NCI-H2196 (cell line): ENCODE measurements at regions not wholly inside any gene's neighbourhood (a gene's known extent, or its start where the extent isn't known, plus 50 kb on each side); places are given as distances from the start of the nearest gene placed in this dataset.
A peak's percentile ranks its signal among the peaks of the same experiment; 100 is the strongest.

Experiments used
- DNase-seq: peaks from one replicate; lab custom pipeline; 2025; ENCODE audit not compliant: unreplicated experiment; lab: John Stamatoyannopoulos, UW

DNA sequence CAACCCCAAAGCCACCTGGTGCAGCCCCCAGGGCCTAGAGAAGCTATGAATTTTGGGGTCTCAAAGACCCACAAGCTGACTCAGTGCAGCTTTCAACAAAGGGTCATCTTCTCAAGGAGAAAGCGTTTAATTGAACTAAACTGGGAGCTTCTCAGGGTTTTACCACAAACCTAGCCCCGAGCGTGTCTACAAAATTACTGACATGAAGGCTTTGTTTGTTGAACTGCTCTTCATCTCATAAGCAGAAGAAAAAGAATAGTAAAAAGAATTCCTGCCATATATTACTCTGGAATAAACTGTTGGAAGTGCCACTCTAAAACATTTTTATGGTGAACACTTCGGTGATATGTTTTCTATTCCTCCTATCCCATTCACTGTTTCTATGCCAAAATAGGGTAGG lies 50.8 kb upstream of the INCENP start:
- DNase-seq, result no peak

DNA sequence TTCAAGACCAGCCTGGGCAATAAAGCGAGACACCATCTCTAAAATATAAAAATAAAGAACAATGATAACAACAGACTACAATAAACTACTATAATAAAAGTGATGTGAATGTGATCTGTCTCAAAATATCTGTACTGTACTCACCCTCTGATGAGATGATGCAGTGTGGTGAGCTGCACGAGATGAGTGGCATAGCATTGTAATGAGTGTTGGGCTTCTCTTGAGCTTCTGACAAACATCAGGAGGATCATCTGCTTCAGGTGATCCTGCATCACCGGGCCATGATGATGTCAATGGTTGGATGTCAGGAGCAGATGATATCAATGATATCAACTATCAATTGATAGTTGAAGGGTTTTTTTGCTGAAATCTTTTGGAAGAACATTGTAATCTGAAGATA lies 52.4 kb upstream of the INCENP start:
- no peak for DNase-seq

DNA sequence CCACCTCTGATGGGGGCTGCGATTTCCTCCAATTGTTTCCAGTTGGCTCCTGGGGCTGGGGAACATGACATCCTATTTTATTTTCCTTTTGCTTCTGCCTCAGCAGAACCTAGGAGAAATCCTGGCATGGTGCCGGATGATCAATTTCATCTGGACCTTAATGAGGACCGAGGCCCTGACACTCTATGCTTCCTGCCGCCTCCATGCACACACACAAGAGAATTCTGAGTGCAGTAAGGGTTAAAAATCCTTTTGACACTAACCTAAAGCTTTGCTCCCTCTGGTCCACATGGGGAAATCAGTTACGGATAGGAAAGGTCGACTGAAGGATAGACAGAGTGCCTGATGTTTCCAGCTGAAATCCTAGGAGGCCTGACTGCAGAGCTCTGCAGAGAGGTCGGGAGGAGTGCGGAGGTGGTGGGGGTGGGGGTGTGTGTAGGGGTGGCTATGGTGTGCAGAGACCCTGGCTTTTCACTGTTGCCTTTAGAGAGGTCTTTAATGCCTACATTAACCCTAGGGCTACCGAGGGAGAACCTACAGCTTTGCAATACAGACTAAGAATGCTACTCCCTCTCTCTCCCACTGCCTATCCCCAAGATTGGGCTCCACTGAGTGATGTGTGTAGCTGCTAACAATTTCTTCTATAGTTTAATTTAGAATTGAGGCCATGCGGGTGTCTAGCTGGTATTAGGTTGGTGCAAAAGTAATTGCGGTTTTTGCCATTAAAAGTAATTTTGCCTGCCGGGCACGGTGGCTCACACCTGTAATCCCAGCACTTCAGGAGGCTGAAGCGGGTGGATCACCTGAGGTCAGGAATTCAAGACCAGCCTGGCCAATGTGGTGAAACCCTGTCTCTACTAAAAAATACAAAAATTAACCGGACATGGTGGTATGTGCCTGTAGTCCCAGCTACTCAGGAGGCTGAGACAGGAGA lies 53.6 kb upstream of the INCENP start:
- no peak for DNase-seq

DNA sequence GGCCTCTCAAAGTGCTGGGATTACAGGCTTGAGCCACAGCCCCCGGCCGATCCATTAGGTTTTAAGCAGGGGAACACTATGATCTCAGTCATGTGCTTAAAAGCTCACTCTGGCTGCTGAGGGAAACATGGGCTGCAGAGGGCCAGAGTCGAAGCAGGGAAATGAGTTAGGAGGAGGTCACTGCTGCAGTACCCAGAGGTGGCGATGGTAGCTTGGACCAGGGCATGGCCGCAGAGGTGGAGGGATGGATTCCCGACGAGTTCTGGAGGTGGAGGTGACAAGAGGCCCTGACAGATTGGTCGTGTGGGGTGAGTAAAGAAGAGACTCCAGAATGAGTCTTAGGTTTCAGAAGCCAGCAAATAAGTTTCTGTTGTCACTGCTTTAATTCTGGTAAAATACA lies 54.4 kb upstream of the INCENP start:
- DNase-seq, result no peak

DNA sequence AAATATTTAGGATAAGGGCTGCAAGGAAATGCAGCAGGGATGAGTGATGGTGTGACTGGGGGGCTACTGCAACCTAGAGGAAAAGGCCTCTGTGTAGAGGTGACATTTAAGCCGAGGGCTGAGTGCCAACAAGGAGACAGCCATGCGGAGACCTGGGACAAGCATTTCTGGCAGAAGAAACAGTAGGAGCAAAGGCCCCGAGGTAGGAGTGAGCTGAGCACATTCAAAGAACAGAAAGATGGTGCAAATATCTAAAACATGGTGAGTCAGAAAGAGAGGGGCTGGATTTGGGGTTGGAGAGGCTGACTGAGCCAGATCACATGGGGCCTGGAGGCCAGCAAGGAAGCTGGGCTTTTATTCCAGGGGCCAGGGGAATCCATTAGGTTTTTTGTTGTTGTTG lies 55.1 kb upstream of the INCENP start:
- DNase-seq, result no peak

DNA sequence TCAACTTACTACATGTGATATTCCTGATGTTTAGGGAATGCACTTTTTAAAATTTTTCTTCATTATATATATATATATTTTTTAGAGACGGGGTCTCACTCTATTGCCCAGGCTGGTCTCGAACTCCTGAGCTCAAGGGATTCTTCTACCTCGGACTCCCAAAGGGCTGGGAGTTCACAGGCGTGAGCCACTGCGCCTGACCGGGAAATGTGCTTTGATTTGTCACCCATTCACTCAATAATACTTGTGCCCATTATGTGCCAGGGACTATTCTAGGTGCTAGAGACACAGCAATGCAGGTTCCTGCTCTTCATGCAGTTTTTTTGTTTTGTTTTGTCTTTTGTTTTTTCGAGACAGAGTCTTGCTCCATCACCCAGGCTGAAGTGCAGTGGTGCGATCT lies 56.1 kb upstream of the INCENP start:
- DNase-seq, result no peak

DNA sequence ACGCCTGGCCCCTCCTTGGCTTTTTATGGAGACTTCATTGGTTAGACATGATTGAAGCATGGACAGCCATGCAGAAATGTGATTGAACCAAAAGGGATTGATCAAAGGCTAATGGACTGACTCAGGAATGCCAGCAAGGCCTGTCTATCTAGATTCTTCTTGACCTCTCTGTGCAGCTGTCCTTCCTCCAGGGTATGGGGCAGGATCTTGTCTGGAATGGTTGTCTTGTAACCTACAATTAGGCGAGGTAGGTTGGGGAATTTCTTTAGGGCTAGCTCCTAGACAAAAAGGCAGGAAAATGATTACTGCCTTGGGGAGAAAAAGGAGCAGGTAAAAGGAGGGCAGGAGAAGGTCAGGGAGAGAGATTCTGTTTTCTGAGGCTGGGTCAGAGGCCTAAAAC lies 59.6 kb upstream of the INCENP start:
- DNase-seq, result no peak

DNA sequence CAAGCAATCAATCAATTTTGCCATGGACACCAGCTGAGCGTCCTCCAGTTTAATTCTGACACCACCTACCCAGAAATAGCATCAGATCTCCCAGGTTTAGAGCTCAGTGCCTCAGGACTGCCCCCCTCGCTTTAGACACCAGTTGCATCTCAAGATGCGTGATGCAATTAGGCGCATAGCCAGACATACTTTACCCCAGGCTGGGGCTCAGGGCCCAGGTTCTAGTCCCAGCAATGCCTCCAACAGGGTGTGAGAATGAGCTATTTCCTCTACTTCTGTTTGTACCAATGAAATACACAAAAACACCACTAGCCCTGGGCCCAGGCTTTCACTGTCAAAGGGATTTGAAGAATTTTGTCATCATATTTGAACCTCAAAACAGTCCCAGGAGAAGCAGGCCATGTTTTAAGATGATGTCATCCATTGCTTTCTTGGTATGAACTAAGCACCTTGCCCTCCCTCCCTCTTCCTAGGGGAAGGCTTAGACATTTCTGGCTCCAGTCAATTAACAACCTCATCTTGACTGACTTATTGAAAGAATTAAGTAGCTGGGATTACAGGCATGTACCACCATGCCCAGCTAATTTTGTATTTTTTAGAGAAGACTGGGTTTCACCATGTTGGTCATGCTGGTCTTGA lies 61.5 kb upstream of the INCENP start:
- no peak for DNase-seq

DNA sequence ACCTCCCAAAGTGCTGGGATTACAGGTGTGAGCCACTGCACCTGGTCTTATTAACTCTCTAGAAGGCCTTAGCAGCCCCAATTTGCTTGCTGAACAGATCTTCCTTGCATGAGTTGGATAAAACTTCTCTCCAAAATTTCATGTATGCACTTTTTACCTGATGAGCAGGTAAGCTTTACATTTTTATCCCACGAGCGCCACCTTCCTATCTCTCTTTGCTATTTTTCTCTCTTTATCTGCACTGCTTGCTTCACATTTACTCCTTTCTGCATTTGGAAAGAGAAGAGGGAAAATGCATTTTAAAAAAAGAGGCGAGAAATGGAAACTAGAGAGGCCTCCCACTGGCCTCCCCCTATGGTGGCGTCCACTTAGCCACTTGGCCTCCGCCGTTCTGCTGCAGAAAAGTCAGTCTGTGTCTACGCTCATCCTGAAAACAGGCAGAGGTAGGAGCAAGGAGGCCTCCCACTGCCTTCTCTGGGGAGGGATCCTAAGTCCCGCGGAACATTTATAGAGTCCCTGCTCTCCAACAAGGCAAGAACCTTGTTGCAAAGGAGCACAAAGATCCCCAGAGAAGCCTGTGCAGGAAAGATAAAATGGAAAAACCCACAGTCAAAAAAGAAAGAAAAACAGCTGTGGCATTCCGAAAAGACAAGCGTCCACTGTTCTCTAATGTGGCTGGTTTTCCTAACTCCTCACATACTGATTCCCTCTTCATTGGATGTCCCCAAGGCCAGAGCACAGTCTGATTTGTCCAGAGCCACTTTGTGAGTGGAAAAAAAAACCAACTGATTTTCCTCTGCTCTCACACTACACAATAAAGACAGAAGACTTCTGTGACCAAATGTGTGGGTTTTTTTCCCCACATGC lies 62.2 kb upstream of the INCENP start:
- no peak for DNase-seq

DNA sequence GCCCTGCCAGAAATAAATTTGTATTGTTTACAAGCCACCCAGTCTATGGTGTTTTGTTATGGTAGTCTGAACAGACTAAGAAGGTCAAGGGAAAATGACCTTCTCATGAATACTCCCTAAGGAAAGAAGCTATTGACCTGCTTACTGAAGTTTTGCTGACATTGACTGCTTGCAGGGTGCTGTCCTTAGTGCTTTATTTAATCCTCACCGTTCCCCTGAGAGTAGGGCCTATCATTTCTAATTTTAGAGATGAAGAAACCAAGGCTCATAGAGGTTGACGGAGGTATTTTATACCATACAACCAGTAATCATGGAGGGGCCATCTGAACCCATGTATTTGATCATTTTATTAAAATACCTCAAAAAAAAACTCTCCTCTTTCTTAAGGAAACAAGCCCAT lies 66.7 kb upstream of the INCENP start:
- no peak for DNase-seq

DNA sequence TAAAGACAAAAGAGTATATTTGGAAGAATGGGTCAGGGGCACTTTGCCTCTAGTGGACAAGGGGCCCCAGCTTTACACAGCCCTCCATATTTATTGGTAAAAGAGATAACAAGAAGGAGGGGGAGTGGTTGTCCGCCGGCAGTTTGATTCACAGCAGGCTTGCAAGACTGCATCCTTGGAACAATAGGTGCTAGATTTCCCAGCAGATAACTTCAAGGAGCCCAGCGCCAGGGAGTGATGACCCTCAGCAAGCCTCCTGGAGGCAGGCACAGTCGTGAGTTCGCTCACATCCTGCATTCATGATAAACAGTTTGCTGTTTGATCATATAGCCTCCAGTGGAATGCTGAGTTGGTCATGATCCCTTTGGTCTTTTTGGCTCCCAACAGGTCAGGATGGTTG lies 67.8 kb upstream of the INCENP start:
- no peak for DNase-seq

DNA sequence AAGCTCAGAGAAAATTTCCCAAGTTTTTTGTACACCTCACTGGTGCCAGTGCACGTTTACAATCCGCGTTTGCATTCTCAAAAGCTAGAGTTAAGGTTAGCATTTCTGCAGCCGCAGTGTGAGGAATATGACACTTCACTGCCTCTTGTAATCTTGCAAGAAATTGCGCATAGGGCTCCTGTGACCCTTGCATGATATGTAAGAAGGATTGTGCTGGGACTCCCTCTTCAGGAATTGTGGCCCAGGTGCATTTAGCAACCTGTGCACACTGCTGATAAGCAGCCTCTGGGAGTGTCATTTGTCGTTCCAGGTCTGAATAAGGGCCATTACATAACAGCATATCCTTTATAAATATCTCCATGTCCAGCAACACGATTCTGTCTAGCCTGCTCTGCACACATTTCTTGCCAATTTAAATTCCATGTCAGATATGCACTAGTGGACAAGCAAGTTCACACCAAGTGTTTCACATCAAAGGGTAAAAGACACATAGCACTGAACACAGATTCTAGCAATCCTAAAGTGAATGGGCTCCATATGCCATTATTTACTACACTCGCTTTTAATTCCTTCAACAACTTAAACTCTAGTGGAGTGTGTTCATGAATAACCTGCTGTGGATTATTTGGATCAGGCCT lies 69.2 kb upstream of the INCENP start:
- DNase-seq, result peak; percentile 19

DNA sequence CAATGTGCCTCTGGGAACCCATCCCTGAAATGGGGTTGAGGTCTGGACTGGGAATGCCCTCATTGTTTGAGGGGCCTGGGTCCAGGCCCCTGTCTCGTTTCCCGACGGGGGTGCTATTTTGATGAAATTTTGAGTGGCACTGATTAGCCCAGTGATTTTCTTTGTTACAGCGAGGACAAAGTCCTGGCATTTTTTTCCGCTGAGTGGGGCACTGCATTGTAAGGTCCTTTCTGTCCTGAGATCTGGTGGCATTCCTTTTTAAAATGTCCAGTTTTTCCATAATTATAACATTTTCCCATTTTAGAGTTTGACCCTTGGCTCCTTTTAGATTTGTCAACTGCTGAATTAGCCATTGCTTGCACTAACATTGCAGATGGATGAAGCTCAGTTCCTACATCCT lies 69.7 kb upstream of the INCENP start:
- no peak for DNase-seq

DNA sequence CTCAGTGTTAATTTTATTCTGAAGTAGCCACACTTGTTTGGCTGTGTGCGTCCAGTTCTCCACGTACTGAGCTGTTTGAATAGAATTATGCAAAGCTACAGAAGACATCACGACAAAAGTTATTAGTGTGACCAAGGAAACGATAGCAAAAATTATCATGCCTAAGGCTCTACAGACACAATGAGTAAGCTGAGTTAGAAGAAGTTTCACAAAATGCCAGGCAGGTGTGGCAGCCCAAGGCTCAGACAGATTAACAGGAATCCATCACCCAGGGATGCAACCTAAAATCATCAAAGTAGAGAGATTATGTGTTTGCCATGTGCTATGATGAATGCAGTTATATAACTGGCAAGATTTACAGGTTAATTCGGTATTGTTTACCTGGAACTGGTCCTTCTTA lies 73.1 kb upstream of the INCENP start:
- DNase-seq, result no peak

DNA sequence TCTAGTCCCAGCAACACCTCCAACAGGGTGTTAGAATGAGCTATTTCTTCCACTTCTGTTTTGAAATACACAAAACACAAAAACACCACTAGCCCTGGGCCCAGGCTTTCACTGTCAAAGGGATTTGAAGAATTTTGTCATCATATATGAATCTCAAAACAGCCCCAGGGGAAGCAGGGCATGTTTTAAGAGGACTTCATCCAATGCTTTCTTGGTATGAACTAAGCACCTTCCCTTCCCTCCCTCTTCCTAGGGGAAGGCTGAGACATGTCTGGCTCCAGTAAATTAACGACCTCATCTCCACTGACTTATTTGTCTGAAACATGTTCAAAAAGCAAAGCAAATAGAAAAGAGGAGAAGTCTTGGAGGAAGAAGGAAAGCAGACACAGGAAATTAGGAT lies 75.7 kb upstream of the INCENP start:
- no peak for DNase-seq

DNA sequence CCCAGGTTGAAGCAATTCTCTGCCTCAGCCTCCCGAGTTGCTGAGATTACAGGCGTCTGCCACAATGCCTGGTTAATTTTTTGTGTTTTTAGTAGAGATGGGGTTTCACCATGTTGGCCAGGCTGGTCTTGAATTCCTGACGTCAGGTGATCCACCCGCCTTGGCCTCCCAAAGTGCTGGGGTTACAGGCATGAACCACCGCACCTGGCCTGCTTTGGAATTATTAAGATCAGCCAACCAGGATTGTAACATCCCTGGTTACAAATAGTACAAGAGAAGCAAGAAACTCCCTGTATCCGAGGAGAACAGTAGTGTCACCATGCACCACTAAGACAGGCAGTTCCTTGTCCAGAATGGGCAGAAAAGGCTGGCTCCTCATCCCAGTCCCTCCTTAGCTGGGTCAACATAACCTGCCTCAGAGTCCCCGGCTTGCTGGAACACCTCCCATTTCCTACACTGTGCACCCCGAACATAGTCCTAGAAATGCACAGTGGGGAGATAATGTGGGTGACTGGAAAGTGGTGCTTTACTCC lies 77.2 kb upstream of the INCENP start:
- no peak for DNase-seq

DNA sequence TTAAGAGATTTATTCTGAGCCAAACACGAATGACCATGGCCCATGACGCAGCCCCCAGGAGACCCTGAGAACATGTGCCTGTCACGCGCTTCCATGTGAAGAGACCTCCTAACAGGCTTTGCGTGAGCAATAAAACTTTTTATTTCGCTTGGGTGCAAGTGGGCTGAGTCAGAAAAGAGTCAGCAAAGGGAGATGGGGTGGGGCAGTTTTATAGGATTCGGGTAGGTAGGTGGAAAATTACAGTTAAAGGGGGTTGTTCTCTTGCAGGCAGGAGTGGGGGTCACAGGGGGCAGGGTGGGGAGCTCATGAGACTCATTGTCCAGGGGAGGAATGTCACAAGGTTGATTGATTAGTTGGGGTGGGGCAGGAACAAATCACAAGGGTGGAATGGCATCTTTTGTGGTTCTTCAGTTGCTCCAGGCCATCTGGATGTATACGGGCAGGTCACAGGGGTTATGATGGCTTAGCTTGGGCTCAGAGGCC lies 77.2 kb upstream of the FTH1 start:
- no peak for DNase-seq

DNA sequence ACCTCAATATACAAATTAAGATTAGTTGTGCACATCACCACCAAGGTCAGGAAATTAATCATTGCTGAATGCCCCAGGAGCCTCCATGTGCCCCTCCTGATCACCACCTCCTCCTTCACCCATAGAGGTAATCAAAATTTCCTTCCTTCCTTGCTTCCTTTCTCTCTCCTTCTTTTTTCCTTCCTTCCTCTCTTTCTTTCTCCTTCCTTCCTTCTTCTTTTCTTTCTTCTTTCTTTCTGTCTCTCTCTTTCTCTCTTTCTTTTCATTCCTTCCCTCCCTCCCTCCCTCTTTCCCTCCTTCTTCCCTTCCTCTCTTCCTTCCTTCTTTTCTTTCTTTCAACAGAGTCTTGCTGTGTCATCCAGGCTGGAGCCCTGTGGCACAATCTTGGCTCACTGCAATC lies 67.9 kb upstream of the FTH1 start:
- DNase-seq, result no peak

DNA sequence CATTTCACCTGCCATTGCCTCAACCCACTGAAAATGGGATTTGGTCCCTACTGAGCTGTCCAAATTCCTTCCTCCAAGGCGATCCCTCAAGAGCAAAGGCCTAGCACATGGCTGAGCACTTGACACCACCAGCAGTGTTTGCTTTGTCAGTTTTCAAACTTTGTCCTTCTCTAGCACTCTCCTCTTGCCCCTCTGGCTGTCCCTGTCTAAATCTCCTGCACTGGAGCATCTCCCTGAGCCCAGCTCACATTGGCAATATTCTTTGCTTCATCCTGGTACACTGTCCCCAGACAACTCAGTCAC lies 66.6 kb upstream of the FTH1 start:
- no peak for DNase-seq

DNA sequence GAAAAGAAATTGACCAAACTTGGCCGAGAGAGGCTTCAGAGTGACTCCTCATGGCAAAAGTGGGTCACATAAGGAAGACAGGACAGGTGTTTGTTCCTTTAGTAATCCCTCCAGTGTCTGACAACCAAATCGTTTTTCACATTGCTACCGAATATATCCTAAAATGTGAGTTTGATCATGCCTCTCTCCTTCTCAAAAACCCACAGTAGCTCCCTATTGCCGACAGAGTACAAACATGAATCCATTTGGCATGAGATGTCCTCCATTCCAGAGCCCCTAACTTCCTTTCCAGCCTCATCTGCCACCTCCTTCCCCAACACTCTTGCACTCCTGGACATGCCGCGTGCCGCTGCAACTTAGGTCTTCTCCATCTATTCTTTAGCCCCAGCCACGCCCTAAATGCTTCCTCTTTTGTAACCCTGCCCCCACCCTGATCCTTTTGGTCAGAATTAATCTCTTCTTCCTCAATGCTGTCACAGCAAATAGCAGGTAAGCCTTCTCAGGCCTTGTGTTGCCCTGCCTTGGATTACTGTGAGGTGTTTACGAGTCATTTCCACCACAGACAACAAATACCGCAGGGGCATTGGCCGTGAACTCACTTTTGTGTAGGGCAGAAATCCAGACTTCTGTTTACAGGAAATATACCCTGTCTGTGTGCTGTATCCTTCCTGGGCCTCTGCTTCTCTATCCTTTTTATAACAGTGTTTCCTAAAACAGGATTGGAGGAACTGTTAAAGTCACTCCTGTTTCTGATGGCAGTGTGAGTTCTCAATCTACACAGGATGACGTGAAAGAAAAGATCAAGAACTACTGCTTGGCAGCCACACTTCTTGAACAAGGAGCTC lies 66.0 kb upstream of the FTH1 start:
- DNase-seq, result no peak
